Natural killer cell (primary cell): ENCODE measurements at regions not wholly inside any gene's neighbourhood (a gene's known extent, or its start where the extent isn't known, plus 50 kb on each side); places are given as distances from the start of the nearest gene placed in this dataset.

Source experiments
- ATAC-seq, 3 donors: fragments of 150-1000 bp in 2 of 3; fragments of 200-7000 bp in 1 of 3; cut with Tn5 transposase; 1 replicate in 1 of 3; 2 replicates in 2 of 3; pipeline ENCODE4 v1.10.0; 2021; ENCODE audit warnings: mild to moderate bottlenecking in 2 of 3, moderate library complexity in 2 of 3
- DNase-seq, 2 donors: peaks; one replicate each; pipeline versions ENCODE4 v3.0.0 to v3.0.0-alpha.2; 2013 to 2021; ENCODE audit warnings: mixed read lengths in 1 of 2
- H3K27ac ChIP-seq: one replicate; pipeline ENCODE4 v1.5.1; 2013; ENCODE audit warnings: mild to moderate bottlenecking, low read length
- H3K27me3 ChIP-seq: one replicate; pipeline ENCODE4 v1.6.1; 2013; ENCODE audit warnings: low read length; ENCODE audit not compliant: control insufficient read depth, insufficient read depth
- H3K36me3 ChIP-seq: one replicate; pipeline ENCODE4 v1.6.1; 2013; ENCODE audit warnings: low read length; ENCODE audit not compliant: control insufficient read depth, insufficient read depth
- H3K4me1 ChIP-seq: one replicate; pipeline ENCODE4 v1.6.1; 2013; ENCODE audit warnings: low read length; ENCODE audit not compliant: control insufficient read depth, insufficient read depth
- H3K4me3 ChIP-seq: one replicate; pipeline ENCODE4 v1.5.1; 2013; ENCODE audit warnings: low read length
- H3K9me3 ChIP-seq: one replicate; pipeline ENCODE4 v1.6.1; 2013; ENCODE audit warnings: low read length; ENCODE audit not compliant: control insufficient read depth, insufficient read depth
- H3K27ac Mint-ChIP-seq, 2 donors: one replicate each; pipeline ENCODE4 v1.8.0; 2022; ENCODE audit warnings: mild to moderate bottlenecking in 2 of 2, mixed read lengths in 2 of 2, moderate library complexity in 1 of 2
- H3K27me3 Mint-ChIP-seq, 2 donors: one replicate each; pipeline ENCODE4 v1.8.0; 2022; ENCODE audit warnings: low read depth in 2 of 2, mixed read lengths in 2 of 2
- H3K36me3 Mint-ChIP-seq: one replicate; pipeline ENCODE4 v1.8.0; 2022; ENCODE audit warnings: mixed read lengths
- H3K4me1 Mint-ChIP-seq, 2 donors: one replicate each; pipeline ENCODE4 v1.8.0; 2022; ENCODE audit warnings: mixed read lengths in 2 of 2
- H3K4me3 Mint-ChIP-seq: one replicate; pipeline ENCODE4 v1.8.0; 2022; ENCODE audit warnings: mild to moderate bottlenecking, moderate library complexity, mixed read lengths
- H3K9me3 Mint-ChIP-seq, 2 donors: one replicate each; pipeline ENCODE4 v1.8.0; 2022; ENCODE audit warnings: mixed read lengths in 2 of 2
- CTCF ChIP-seq: fragments of 200-600 bp; IDR thresholded peaks from one replicate; pipeline ENCODE4 v1.8.0; 2022; ENCODE audit warnings: antibody characterized with exemption
- WGBS: methylation state at CpG from one replicate; pipeline ENCODE4 v1.1.7; 2013; ENCODE audit warnings: missing lambda C conversion rate; ENCODE audit not compliant: insufficient coverage; 5-methylcytosine and 5-hydroxymethylcytosine counted together
- intact Hi-C: fragments of 100-400 bp; cut with micrococcal nuclease; formaldehyde crosslinking; loops from one replicate; pipeline ENCODE4 v1.14.2; 2022

DNA sequence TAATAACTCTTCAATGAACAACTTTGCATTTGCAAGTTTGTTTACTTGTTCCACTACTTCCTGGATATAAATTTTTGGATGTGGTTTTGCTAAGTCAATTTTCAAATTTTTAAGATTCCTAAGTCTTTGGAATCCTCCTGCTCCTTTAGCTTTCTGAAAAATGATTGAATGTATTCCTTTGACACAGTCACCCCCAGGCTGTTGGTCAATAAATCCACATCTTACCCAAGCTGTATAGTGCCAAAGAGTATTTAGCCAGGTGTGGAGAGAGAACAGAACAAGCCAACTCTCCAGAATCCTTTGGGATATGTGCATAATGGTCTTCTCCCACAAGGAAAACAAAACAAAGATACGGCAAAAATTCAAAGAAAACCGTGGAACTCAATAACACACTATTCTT is 56.9 kb upstream of the INTU start:
- WGBS: no CpG with 5 or more reads among the region's 2 CpGs
- Mint-ChIP-seq H3K27ac (no peak overlapping the region), H3K27me3 (no peaks in the 10 kb centered on the region), H3K4me1 (no peaks in the 10 kb centered on the region), H3K9me3 (peaks cover 0 to 7% of the 10 kb centered on the region in 2 donors), H3K4me3 (no peak overlapping the region), H3K36me3 (no peaks in the 10 kb centered on the region)
- H3K27me3 ChIP-seq: no peaks in the 10 kb centered on the region
- no peak overlapping the region for H3K27ac ChIP-seq
- H3K4me1 ChIP-seq: no peaks in the 10 kb centered on the region
- TF ChIP-seq CTCF: no peak
- H3K4me3 ChIP-seq: no peak overlapping the region
- intact Hi-C loops: no loop called here
- H3K9me3 ChIP-seq: no peaks in the 10 kb centered on the region
- ATAC-seq: no peak
- no peaks in the 10 kb centered on the region for H3K36me3 ChIP-seq
- DNase-seq: no peak

DNA sequence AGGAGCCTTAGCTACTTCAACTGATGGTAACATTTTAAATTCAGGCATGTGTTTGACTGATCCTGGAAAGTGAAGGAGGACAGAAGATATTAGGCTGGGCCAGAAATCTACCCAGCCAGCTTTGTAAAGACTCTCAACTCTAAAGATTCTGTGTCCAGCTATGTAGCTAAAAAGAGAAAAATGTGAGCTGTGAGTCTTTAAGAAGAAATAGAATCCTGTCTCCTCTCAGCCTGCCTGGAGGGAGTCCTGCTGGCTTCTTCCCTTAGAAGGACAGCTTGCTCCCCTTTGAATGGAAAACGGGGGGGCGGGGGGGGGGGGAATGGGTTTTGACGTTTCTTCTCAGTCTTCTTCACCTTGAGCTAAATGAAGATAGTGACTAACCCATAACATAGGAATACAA is 54.3 kb upstream of the INTU start:
- TF ChIP-seq CTCF: no peak
- Mint-ChIP-seq H3K4me3 (no peak overlapping the region), H3K36me3 (no peaks in the 10 kb centered on the region), H3K27me3 (no peaks in the 10 kb centered on the region), H3K9me3 (peaks cover 0 to 7% of the 10 kb centered on the region in 2 donors), H3K27ac (no peak overlapping the region), H3K4me1 (no peaks in the 10 kb centered on the region)
- WGBS: no CpG with 5 or more reads among the region's 3 CpGs
- Histone ChIP-seq H3K4me3 (no peak overlapping the region), H3K4me1 (no peaks in the 10 kb centered on the region), H3K27ac (no peak overlapping the region), H3K9me3 (no peaks in the 10 kb centered on the region), H3K36me3 (no peaks in the 10 kb centered on the region), H3K27me3 (no peaks in the 10 kb centered on the region)
- no peak for DNase-seq
- intact Hi-C loops: no loop called here
- no peak for ATAC-seq

- Histone ChIP-seq H3K9me3 (no peaks in the 10 kb centered on the region), H3K4me3 (no peak overlapping the region), H3K27ac (no peak overlapping the region), H3K27me3 (no peaks in the 10 kb centered on the region), H3K4me1 (no peaks in the 10 kb centered on the region), H3K36me3 (no peaks in the 10 kb centered on the region)
- H3K36me3 Mint-ChIP-seq: no peaks in the 10 kb centered on the region
- ATAC-seq (no peak), DNase-seq (no peak)
- no peak for TF ChIP-seq CTCF
- no peak overlapping the region for H3K27ac Mint-ChIP-seq
- H3K9me3 Mint-ChIP-seq: peaks cover 0 to 7% of the 10 kb centered on the region in 2 donors
- no peak overlapping the region for H3K4me3 Mint-ChIP-seq
- intact Hi-C loops: no loop called here
- WGBS: 94% methylated on average over 7 of the region's 7 CpGs
- H3K27me3 Mint-ChIP-seq: no peaks in the 10 kb centered on the region
- no peaks in the 10 kb centered on the region for H3K4me1 Mint-ChIP-seq
These were observed 53.8 kb upstream of the INTU start for GRCh38 chr4:127578967-127579366.

GRCh38 chr4:127579821-127580220 is 52.9 kb upstream of the INTU start:
- Histone ChIP-seq H3K27ac (no peak overlapping the region), H3K9me3 (no peaks in the 10 kb centered on the region), H3K4me3 (no peak overlapping the region), H3K27me3 (no peaks in the 10 kb centered on the region), H3K36me3 (no peaks in the 10 kb centered on the region), H3K4me1 (no peaks in the 10 kb centered on the region)
- peaks cover 0 to 4% of the 10 kb centered on the region in 2 donors for H3K9me3 Mint-ChIP-seq
- H3K4me1 Mint-ChIP-seq: no peaks in the 10 kb centered on the region
- no peak for ATAC-seq
- no peak overlapping the region for H3K27ac Mint-ChIP-seq
- no peak for DNase-seq
- intact Hi-C loops: no loop called here
- no peaks in the 10 kb centered on the region for H3K36me3 Mint-ChIP-seq
- TF ChIP-seq CTCF: no peak
- H3K27me3 Mint-ChIP-seq: no peaks in the 10 kb centered on the region
- H3K4me3 Mint-ChIP-seq: no peak overlapping the region
- WGBS: 93% methylated on average over 12 of the region's 12 CpGs
